ENCODE measurements at regions not wholly inside any gene's neighbourhood (a gene's known extent, or its start where the extent isn't known, plus 50 kb on each side); places are given as distances from the start of the nearest gene placed in this dataset.
"Not testable (repeated sequence)": the region's sequence is repeated elsewhere in the genome, so short reads cannot be mapped to it uniquely, and the experiment has no call there.

- H3K4me3 ChIP-seq (ENCODE audit: low read depth, low read length): no peak overlapping the region
- DNase-seq (ENCODE audit: low read depth): no peak
- no peak for TF ChIP-seq CTCF (IDR thresholded peaks at IDR 0.05; ENCODE audit: low read depth, low read length, missing control alignments)
- in situ Hi-C loops (cut with HindIII; ENCODE audit: low sequenced_read_pairs): no loop called here
These were observed 63.9 kb upstream of the KIT start for GRCh38 chr4:54593795-54594322.

GRCh38 chr4:54596201-54596600 is 61.6 kb upstream of the KIT start:
- in situ Hi-C loops (cut with HindIII; ENCODE audit: low sequenced_read_pairs): no loop called here
- TF ChIP-seq CTCF (IDR thresholded peaks at IDR 0.05; ENCODE audit: low read depth, low read length, missing control alignments): no peak
- DNase-seq (ENCODE audit: low read depth): no peak
- no peak overlapping the region for H3K4me3 ChIP-seq (ENCODE audit: low read depth, low read length)

GRCh38 chr4:54597678-54598077 is 60.1 kb upstream of the KIT start:
- H3K4me3 ChIP-seq (ENCODE audit: low read depth, low read length); in situ Hi-C loops (cut with HindIII; ENCODE audit: low sequenced_read_pairs); DNase-seq (ENCODE audit: low read depth): not testable (repeated sequence)

GRCh38 chr4:54602175-54602574 is 55.6 kb upstream of the KIT start:
- in situ Hi-C loops (cut with HindIII; ENCODE audit: low sequenced_read_pairs); H3K4me3 ChIP-seq (ENCODE audit: low read depth, low read length): not testable (repeated sequence)

GRCh38 chr4:54607067-54607466 is 50.7 kb upstream of the KIT start:
- no peak for DNase-seq (ENCODE audit: low read depth)
- no peak for TF ChIP-seq CTCF (IDR thresholded peaks at IDR 0.05; ENCODE audit: low read depth, low read length, missing control alignments)
- no peak overlapping the region for H3K4me3 ChIP-seq (ENCODE audit: low read depth, low read length)
- in situ Hi-C loops (cut with HindIII; ENCODE audit: low sequenced_read_pairs): no loop called here

More at GRCh38 chr4:54602175-54602574, 55.6 kb upstream of the KIT start:
- DNase-seq (ENCODE audit: low read depth): not testable (repeated sequence)

GRCh38 chr4:54607521-54607920 is 50.2 kb upstream of the KIT start:
- TF ChIP-seq CTCF (IDR thresholded peaks at IDR 0.05; ENCODE audit: low read depth, low read length, missing control alignments): no peak
- DNase-seq (ENCODE audit: low read depth): no peak
- in situ Hi-C loops (cut with HindIII; ENCODE audit: low sequenced_read_pairs): no loop called here
- no peak overlapping the region for H3K4me3 ChIP-seq (ENCODE audit: low read depth, low read length)
